Fibroblast of pulmonary artery (primary cell): ENCODE measurements at regions not wholly inside any gene's neighbourhood (a gene's known extent, or its start where the extent isn't known, plus 50 kb on each side); places are given as distances from the start of the nearest gene placed in this dataset.
"Not testable (repeated sequence)": the region's sequence is repeated elsewhere in the genome, so short reads cannot be mapped to it uniquely, and the experiment has no call there.

Experiments used
- DNase-seq: peaks from one replicate; pipeline ENCODE4 v3.0.0-alpha.2; 2010; ENCODE audit warnings: low read depth
- H3K4me3 ChIP-seq: replicated peaks from 2 replicates; pipeline ENCODE4 v1.5.1; 2011; ENCODE audit warnings: low read depth, mild to moderate bottlenecking, control low read depth, low read length, moderate library complexity
- TF ChIP-seq, protein P1 (sequence below): IDR thresholded peaks from 2 replicates; pipeline ENCODE4 v1.5.1; 2011; ENCODE audit warnings: mild to moderate bottlenecking, control low read depth, low read length, inconsistent platforms; ENCODE audit errors: missing control alignments

DNA sequence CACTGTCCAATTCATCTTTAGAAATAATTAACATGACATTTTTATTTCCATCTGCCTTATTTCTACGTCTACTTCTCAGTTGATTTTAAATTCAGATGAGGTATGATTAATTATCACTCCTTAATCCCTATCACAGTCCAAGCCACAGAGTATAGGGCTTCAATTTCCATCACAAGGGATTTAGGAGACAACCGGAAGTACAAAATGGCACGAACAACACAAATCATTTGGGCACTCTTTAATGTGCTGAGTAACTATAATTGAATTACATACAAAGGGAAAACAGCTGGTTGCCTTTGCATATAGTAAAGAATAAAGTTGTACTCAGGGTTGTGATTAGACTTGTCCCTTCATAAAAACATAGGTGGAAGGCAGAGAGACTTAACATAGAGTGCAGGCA lies 290.4 kb upstream of the MAGEB16 start:
- TF ChIP-seq, protein P1, sequence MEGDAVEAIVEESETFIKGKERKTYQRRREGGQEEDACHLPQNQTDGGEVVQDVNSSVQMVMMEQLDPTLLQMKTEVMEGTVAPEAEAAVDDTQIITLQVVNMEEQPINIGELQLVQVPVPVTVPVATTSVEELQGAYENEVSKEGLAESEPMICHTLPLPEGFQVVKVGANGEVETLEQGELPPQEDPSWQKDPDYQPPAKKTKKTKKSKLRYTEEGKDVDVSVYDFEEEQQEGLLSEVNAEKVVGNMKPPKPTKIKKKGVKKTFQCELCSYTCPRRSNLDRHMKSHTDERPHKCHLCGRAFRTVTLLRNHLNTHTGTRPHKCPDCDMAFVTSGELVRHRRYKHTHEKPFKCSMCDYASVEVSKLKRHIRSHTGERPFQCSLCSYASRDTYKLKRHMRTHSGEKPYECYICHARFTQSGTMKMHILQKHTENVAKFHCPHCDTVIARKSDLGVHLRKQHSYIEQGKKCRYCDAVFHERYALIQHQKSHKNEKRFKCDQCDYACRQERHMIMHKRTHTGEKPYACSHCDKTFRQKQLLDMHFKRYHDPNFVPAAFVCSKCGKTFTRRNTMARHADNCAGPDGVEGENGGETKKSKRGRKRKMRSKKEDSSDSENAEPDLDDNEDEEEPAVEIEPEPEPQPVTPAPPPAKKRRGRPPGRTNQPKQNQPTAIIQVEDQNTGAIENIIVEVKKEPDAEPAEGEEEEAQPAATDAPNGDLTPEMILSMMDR: no peak
- DNase-seq: no peak
- no peak overlapping the region for H3K4me3 ChIP-seq

DNA sequence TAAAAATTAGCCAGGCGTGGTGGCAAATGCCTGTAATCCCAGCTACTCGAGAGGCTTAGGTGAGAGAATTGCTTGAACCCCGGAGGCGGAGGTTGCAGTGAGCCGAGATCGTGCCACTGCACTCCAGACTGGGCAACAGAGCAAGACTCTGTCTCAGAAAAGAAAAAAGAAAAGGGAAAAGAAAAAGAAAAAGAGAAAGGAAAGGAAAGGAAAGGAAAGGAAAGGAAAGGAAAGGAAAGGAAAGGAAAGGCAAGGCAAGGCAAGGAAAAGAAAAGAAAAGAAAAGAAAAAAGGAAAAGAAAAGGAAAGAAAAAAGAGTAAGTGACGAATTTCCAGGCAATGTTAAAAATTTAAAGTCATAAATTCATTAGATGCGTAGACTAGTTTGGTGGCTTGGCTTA lies 250.1 kb upstream of the MAGEB16 start:
- DNase-seq: not testable (repeated sequence)

DNA sequence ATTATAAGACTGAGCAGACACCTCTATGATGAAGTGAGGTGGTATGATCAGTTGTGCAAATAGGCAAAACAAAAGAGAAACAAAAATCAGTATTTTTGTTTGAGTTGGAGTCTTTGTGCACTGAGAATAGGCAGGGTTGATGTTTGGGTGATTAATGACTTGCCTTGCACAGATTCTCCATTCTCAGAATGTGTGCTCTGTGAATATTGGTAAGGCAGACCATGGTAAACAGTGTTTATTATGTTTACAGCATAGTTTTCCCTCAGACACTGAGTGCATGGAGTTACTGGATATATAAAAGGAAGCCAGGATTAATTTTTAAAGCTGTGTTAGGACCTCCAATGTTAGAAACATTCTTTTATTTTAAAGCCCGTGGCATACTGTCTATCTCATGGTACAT lies 240.2 kb upstream of the MAGEB16 start:
- DNase-seq: no peak
- TF ChIP-seq, protein P1: no peak
- H3K4me3 ChIP-seq: no peak overlapping the region

More for the DNA sequence above, 250.1 kb upstream of the MAGEB16 start:
- H3K4me3 ChIP-seq: not testable (repeated sequence)

DNA sequence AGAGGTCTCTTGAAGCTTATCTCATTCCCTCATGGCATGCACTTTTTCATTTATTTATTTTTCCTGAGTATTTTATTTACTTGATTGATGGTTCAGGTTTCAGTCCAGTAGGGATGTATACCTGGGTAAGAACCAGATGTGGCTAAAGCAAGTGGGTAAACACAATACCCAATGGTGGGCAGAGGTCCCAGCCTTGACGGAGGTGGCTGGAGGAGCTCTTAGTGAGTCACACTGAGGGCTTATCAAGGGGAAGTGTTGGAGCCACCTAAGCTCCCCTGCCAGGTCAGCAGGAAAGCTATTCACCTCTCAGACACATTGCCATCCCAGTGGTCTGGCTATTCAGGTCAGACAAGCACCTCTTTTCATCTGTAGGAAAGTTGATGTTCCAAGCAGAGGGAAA lies 236.2 kb upstream of the MAGEB16 start:
- TF ChIP-seq, protein P1: no peak
- no peak for DNase-seq
- no peak overlapping the region for H3K4me3 ChIP-seq

DNA sequence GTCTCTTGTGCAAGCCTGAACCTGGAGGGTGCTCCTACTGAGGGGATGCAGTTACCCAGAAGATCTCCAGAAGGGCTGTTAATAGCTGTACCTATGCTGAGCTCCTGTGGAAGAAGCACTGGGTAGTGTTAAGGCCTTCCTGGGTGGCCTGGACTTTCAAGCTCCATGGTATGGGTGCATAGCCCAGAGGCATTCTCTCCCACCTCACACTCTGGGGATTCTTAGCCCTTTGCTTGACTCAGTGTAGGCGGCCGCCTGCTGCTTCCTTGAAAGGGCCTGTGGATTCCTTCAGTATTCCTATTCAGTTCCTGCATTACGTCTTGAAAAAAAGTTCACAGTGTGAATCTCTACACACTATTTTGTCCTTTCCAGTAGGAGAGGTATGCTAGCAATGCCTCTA lies 235.7 kb upstream of the MAGEB16 start:
- H3K4me3 ChIP-seq: no peak overlapping the region
- DNase-seq: no peak
- TF ChIP-seq, protein P1: no peak

DNA sequence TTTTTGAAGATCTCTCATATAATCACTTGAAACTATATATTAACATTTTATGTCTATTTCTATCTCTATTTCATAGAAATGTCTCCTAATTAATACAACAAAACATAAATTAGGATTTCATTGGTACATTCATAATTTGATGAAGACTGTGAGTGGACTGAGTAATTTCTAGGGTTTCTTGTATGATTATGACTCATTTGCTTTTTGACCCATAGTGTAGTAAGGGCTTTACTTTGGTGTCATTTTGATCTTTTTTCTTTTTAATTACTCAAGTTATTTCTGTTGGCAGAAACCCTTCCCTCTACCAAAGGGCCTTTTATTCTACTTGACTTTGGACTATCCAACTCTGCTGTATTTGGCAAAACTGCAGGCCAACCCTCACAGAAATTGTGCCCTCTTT lies 207.9 kb upstream of the MAGEB16 start:
- no peak overlapping the region for H3K4me3 ChIP-seq
- DNase-seq: no peak
- TF ChIP-seq, protein P1: no peak

DNA sequence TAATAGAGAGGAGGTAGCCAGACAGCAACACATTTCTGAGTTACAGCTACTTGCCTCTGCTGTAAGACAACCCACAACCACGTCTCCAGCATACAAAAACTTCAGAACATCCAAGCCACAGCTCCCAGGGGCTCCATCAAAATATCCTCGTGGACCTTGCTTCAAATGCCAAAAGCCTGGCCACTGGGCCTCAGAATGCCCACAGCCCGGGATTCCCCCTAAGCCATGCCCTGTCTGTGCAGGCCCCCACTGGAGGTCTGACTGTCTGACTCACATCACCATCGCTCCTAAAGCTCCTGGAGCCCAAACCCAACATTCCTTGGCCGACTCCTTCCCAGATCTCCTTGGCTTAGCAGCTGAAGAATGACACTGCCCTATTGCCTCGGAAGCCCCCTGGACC lies 186.6 kb upstream of the MAGEB16 start:
- DNase-seq: not testable (repeated sequence)

DNA sequence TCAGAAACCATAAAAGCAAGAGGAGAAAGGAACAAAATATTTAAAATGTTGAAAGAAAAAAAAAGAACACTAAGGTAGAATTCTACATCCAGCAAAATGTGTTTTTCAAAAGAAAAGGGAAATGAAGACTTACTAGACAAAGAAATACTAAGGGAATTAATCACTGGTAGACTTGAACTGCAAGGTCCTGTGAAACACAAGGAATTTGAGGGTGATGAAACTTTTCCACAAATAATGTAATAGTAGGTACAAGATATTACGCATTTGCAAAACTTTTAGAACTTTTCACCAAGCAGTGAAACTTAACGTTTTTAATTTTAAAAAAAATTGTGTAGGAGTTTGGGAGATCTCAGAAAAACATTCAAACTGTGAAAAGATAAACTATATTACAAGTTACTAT lies 180.3 kb upstream of the MAGEB16 start:
- H3K4me3 ChIP-seq: no peak overlapping the region
- no peak for DNase-seq
- TF ChIP-seq, protein P1: no peak

More for the DNA sequence above, 186.6 kb upstream of the MAGEB16 start:
- H3K4me3 ChIP-seq: not testable (repeated sequence)
